CD4-positive, alpha-beta T cell treated with Interferon gamma for 1 hour (primary cell): ENCODE measurements at regions not wholly inside any gene's neighbourhood (a gene's known extent, or its start where the extent isn't known, plus 50 kb on each side); places are given as distances from the start of the nearest gene placed in this dataset.
"Not testable (repeated sequence)": the region's sequence is repeated elsewhere in the genome, so short reads cannot be mapped to it uniquely, and the experiment has no call there.

Experiments used
- DNase-seq: peaks from one replicate; pipeline ENCODE4 v3.0.0-alpha.2; 2020

DNA sequence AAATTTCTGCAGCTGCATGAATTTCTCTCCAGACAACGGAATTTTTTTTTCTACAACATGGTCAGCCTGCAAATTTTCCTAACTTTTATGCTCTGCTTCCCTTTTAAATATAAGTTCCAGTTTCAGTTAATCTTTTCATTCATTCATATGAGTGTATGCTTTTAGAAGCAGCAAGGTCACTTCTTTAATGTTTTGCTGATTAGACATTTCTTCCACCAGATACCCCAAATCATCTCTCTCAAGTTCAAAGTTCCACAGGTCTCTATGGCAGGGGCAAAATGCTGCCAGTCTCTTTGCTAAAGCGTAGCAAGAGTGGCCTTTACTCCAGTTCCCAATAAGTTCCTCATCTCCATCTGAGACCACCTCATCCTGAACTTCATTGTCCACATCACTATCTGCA lies 205.6 kb upstream of the GRM7 start:
- DNase-seq, result no peak

DNA sequence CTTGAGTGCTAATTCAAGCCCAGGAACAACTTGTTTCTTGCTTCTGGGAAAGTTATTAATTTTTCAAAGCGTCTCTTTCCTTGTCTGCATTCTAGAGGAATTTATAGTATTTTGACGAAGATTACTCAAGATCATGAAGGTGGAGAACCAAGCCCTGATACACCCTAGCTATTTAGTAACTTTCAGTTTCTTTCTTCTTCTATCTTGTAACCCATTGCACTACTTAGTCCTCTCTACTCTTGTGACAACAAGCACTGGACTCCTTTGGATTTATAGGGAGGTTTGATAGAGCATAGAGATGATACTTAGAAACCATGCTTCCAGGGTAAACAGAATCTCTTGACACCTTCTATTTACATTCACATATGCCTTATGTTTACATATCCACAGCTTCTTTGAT lies 203.3 kb upstream of the GRM7 start:
- DNase-seq, result no peak

DNA sequence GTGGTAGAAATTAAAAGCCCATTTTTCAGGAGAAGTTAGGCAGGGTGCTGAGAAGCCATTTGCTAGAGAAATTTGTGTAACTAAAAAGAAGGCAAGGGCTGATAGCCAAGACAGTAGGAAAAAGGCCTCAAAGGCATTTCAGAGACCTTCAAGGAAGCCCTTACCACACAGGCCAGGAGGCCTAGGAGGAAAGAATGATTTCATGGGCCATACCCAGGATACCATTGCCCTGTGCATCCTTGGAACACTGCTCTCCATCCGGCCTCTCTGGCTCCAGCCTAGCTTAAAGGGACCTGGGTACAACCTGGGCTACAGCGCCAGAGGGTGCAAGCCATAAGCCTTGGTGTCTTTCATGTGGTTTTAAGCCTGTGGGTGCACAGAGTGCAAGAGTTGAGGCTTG lies 193.6 kb upstream of the GRM7 start:
- DNase-seq, result no peak

DNA sequence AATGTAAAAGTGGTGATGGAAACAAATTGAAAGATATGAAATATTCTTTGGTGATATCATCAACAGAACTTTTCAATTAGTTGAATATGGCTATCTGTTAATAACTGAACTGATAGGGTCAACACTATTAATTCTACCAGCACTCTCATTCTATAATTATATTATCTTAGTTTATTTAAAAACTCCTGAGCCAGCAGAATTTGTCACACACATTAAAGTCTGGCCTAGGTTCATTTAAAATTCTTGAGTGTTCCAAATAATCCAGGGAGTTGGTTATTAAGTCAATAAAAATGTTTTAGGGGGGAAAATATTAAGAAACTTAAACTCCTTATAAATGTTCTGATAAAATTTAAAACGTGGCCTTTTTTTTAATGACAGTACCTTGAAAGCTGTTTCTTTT lies 189.6 kb upstream of the GRM7 start:
- DNase-seq, result no peak

DNA sequence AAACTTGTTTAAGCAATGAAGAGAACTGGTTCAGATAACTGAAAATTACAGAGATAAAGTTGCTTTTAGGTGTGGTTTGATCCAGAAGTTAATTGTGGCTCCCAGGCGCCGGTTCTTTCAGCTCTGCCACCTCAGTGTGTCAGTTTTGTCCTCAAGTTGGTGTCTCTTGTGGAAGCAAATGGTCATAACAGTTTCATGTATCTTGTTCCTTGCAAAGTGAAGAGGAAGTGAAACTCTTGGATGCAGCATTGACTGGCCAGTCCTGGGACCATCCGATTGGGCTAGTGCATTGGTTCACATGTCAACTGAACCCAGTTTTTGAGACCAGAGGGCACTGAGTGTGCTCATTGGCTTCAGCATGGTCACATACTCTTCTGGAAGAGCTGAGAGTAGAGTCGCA lies 181.4 kb upstream of the GRM7 start:
- DNase-seq, result no peak

DNA sequence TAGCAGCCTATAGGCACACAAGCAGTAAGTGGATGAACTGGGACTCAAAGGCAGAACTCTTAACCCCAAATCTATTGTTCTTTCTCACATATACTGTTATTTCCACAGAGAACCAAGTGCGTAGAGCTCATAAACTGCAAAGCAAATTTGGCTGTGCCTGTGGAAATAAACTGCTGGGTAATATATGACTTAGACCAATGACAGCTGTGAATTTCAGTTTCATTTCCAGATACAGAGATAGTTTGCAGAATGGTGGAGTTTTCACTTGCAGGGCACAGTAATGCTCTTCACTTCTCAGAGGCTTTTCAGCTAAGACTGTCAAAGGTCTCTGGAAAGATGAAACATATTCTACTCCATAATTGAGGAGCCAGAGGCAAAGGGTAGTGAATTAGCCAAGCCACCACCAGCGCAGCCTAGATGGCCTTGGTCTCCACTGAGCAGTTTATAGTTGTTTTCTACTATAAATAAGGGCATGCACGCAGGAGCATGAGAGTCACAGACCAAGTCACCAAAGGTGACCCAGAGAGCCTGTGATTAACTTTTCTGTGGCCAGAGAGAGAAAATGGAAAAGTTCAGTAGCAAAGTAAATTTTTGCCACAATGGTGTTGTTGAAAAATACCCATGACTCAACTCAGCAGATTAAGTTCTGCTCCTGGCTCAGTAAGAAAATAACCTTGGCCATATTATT lies 180.7 kb upstream of the GRM7 start:
- no peak for DNase-seq

DNA sequence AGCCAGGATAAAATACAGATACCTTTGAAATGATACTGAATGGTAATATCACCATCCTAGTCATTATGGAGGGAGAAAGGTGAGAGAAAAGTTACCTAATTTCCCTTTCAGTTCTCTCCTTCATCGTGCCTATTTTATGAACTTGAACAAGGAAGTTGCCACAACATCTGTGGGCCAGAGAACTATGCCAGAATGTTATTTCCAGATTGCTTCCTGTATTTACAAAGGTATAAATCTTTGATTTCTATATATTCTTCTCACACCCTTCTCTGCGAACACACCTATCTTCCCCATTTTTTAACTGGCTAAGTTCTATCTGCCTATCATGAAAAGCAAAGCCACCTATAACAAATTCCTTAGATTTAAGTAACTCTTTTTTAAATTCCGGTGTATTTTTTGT lies 163.6 kb upstream of the GRM7 start:
- DNase-seq, result no peak

DNA sequence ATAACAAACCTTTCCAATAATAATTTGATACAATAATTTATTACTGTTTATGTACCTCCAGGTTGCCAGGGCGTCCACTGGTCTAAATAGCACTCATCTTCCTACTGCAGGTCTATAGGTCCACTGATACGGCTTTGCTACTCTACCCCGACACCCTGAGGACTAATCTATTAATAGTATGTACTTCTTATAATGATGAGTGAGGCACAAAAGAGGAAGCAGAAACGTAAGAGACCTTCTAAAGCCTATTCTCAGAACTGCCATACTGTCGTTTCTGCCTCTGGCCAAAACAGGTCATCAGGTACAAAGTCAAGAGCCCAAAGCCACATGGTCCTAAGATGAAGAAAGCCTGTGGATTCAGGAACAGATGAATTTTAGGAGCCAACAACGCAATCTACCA lies 163.2 kb upstream of the GRM7 start:
- DNase-seq, result no peak

DNA sequence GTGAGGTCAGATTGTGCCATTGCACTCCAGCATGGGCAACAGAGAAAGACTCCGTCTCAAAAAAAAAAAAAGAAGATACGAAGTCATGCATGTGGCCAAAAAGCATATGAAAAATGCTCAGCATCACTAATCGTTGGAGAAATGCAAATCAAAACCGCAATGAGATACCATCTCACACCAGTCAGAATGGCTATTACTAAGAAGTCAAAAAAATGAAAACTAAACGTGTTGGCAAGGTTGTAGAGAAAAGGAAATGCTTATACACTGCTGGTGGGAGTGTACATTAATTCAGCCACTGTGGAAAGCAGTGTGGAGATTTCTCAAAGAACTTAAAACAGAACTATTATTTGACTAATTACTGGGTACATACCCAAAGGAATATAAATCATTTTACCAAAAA lies 156.1 kb upstream of the GRM7 start:
- not testable (repeated sequence) for DNase-seq

DNA sequence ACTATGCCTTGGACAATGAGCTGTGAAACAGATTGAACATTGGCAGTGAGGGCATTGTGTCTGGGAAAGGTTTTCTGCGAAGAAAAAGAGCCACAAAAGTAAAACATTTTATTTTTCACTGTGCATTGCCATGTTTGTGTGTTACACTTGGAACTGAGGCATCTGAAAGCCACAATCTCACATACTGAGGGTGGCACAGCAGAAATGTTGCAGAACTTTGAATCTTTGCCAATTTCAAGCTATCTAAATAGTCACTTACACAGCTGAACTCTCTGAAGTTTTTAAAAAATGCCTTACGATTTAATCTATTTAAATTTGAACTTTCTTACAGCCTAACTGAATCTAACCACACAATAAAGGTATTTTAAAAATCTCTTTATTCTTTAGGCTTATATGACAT lies 154.1 kb upstream of the GRM7 start:
- DNase-seq, result no peak

DNA sequence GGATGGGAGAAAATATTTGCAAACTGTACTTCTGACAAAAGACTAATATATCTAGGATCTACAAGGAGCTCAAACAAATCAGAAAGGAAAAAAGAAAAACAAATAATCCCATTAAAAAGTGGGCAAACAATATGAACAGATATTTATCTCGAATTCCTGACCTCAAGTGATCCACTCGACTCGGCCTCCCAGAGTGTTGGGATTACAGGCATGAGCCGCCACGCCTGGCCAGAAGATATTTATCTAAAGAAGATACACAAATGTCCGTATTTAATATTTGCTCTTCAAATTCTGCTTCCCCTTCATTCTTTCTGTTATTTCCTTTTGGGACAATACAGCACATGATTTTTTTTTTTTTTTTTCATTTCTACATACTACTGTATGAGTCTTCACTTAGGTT lies 151.7 kb upstream of the GRM7 start:
- no peak for DNase-seq

DNA sequence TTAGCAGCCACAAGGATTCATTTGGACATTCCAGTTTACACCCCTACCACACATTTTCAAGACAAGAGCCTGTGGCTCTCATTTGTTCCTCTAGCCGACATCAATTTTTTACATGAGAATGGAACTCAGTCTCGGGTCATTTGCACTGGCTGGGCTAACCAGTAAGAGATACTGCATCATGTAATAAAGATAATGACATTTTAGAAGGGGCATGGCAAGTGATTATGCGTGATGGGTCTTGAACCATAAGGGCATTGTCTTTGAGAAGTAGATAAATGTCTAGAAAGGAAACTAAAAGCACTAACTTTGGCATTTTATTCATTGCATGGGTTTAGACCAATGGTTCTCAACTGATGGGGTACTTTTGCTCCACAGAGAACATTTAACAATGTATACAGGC lies 146.0 kb upstream of the GRM7 start:
- no peak for DNase-seq

DNA sequence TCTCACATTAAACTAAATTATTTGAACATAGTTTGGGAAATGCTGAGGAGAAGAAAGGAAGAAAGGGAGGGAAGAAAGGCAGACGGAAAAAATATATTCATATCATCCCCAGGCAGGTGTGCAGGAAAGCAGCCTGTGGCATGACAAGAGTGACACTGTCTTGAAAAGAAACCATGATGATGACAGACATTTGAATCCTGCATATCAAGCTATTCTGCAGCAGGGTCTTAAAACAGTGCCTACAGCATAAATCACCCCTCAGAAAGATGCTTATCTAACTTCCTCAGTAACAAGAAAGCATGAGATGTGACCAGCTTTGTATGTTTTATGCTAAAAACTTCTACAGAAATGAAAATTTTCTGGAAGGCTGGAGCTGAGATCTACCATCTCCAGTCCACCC lies 144.5 kb upstream of the GRM7 start:
- no peak for DNase-seq

DNA sequence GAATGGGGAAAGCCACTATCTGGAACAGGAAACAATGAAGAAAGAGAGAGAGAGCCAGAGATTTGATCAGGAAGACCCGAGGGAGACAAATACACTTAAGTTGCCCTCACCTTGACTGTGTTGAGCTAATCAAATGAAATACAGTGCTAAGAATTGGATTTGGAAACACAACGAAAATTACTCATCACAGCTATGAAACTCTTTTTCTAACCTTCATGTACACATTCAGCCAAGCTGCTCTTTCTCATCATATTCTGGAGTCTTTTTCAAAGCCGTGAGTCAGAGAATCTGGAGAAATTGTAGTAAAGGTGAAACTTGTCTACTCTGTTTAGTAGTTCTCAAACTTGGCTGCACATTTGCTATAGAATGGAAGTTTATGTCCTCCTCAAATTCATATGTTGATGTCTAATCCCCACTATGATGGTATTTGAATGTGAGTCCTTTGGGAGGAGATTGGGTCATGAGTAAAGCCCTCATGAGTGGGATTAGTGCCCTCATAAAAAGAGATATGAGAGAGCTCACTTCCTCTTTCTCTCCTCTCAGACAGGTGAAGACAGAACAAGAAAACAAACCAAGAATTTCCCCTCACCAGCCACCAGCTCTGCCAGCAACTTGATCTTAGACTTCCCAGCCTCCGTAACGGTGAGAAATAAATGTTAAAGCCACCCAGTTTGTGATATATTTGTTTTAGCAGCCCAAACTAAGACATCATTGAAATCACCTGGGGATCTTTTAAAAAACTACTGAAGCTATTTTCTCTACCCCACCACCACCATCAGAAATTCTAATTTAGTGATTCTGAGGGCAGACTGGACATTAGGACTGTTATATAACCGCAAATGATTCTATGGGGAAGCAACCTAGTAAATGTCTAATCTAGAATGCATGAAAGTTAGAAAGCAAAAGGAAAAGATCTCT lies 143.6 kb upstream of the GRM7 start:
- DNase-seq, result no peak

DNA sequence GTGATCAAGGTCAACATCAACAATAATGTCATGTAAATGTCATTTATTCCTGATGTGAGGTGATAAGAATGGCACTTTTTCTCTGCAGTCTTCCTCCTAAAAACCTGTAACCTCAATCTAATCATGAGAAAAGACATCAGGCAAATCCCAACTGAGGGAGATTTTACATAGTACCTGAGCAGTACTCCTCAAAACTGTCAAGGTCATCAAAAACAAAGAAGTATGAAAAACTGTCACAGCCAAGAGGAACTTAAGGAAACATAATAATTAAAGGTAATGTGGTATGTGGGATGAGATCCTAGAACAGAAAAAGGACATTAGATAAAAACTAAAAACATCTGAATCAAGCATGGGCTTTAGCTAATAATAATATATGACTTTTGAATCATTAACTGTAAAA lies 140.9 kb upstream of the GRM7 start:
- DNase-seq, result no peak

DNA sequence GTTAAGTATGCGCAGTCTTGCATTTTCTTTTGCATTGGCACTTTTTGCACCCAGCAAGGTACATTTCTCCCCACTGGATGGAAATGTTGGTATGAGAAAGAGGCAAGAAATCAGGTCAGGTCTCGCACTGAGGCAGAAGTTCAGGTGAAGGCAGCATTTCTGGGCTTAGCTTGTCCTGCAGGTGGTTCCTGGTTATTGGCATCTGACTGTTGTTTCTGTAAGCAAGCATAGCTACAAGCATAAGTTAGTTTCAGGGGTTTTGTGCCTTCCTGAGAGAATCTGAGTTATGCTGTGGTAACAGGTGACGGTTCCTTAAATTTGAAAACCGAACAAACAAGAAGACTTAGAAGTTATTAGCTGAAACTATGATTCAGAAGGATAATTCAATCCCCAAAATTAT lies 139.4 kb upstream of the GRM7 start:
- DNase-seq, result no peak

DNA sequence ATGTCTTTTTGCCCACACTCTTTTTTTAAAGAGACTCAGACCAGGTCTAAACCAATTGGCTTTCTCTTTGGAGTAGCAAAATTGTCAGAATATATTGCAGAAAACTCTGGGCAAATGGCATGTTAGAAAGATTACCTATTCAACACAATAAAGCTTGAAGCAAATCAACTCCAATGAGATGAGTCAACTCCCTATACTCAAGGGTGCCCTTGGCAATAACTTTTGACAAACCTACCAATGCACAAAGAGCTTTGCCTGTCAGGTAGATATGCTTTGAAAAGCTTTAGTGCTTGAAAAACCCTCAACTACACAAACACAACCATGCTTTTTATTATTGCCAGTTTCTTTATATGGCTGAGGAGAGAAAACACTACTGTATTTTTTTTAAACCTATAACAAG lies 137.7 kb upstream of the GRM7 start:
- DNase-seq, result no peak

DNA sequence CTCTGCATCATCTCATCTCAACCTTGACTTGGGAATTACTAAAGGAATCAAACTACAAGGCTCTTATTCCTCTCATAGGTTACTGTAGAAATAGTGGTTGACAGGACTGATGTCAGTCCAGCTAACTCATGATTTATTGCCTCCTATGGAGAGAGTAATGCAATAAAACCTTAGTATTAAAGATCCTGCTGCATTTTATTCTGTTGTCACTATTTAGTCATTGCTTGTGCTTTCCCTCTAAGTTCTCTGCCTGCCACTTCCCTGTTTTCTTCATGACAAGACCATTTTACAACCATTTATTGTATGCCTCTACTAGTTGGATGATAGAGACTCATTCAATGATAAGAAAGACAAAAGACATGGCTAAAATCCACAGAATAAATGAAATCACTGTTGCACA lies 134.1 kb upstream of the GRM7 start:
- no peak for DNase-seq

DNA sequence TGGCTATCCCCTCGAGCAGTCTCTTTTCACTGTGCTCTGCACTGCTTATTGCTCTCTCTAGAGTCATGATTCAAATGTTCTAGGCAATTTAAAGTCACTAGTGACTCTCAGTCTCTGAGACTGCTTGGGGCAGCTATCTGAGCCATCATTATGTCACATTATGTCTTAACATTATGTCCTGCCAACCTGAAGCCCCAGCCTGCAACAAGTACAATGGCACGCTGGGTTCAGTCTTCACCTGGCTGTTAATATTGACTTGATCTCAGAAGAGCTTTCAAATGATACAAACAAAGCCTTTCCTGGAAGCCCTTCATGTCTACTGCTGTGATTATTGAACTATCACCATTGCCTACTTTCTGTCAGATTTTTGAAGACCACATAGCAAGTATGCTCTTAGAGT lies 128.1 kb upstream of the GRM7 start:
- DNase-seq, result no peak

DNA sequence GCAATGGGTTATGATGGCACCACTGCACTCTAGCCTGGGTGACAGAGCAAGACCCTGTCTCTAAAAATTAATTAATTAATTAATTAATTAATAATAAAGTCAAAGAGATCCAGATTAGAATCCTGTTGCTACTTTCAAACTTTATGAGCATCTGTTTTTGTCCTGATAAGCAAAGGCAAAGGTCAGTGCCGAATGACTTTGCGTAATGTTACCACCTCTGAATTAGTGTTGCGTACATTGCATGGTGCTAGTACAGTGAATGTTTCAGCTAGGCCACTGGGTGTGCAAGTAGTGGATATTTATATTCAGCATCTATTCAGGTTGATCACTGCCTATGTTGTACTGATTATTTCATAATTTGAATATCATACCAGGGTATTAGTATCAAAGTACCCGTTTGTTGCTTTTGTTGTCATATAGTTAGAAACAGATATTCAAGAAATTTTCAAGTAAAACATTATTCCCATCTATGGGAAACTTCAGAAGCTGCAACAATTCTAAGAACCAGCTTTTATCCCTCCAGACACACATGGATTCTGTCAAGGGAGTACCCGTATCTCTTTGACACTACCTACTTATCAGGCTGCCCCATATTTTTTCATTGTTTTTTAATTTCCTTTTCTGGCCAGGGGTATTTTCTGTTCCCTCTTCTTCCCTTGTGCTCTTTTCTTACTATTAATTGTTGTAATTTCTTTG lies 127.1 kb upstream of the GRM7 start:
- no peak for DNase-seq

DNA sequence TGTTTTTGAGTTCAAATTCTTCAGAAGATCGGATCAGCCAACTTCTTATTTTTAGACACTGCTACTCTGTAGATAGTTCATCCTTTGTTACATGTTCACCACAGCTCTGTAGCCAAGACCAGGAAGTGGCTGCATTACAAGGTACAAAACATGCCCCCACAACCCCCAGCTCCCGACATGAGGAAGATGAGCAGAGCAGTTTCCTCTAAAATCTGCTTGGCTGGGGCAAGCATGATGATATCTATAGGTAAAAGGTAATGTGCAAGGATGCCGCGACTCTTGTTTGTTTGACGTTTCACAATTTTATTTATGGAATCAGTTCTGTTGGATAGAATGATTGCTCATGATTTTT lies 126.5 kb upstream of the GRM7 start:
- no peak for DNase-seq

DNA sequence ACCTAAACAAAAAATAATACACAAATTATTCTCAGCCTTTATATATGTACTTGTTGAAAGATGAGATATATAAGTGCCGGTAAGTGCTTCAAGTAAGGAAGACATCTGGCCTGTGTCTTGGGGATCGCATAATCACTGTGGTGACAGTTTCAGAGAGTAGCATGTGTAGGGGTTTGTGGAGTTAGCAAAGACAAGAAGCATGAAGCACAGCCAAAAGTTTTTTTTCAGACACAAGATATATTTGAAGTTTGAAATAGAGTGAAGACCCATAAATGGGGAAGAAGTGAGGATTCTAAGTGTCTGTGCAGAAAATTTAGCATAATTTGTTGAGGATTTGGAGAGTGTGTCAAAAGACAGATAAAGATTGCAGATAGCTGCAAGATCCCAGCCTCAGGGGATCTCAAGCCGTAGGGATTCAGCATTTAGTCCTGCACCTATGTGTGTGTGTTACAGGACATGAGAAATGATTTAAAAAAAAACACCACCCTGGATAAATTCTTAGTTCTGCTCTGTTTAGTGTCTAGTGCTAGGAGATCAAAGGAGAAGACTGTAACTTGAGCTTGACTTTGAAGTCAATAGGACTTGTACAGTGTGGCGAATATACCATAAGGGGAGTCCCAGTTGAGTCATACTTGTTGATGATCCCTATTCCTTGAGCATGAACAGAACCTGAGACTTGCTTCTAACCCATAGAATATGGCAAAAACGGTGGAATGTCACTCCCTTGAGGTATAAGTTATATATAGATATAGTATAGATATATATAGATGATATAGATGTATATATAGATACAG lies 123.9 kb upstream of the GRM7 start:
- DNase-seq, result no peak

DNA sequence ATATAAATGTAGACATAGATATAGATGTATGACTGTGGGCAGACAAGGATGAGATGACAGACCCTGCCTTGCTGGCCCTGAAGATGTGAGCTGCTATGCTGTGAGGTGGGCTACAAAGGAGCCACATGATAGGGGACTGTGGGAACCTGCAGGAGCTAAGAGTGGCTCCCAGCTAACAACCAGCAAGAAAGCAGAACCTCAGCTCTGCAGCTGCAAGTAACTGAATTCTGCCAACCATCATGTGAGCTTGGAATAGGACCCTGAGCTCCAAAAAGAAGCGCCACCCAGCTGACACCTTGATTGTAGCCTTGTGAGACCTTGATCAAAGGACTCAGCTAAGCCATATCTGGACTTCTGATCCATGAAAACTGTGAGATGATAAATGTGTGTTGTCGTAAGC lies 123.3 kb upstream of the GRM7 start:
- DNase-seq, result no peak
